HEK293T (cell line): ENCODE measurements at regions not wholly inside any gene's neighbourhood (a gene's known extent, or its start where the extent isn't known, plus 50 kb on each side); places are given as distances from the start of the nearest gene placed in this dataset.

Experiments used
- CTCF ChIA-PET: fragments of 350-600 bp; formaldehyde crosslinking; extraction: SDS; loops from one replicate; lab custom pipeline; 2021; ENCODE audit warnings: antibody characterized with exemption, inconsistent platforms; lab: Yijun Ruan, JAX
- POLR2A ChIA-PET: fragments of 350-600 bp; formaldehyde crosslinking; extraction: SDS; loops from one replicate; lab custom pipeline; 2020; ENCODE audit warnings: antibody characterized with exemption, inconsistent platforms; lab: Yijun Ruan, JAX
- DNase-seq: peaks from one replicate; pipeline ENCODE4 v3.0.0; 2012; ENCODE audit warnings: mixed read lengths; ENCODE audit errors: extremely low spot score
- ARNT ChIP-seq: fragments of 450-650 bp; IDR thresholded peaks from 2 replicates; pipeline ENCODE4 v1.6.1; 2017; ENCODE audit warnings: mild to moderate bottlenecking
- BHLHE40 ChIP-seq: fragments of 450-650 bp; IDR thresholded peaks from 2 replicates; pipeline ENCODE4 v1.6.1; 2016; ENCODE audit warnings: mild to moderate bottlenecking, moderate library complexity, borderline replicate concordance
- CTBP1 ChIP-seq: fragments of 450-650 bp; IDR thresholded peaks from 2 replicates; pipeline ENCODE4 v1.6.1; 2016; ENCODE audit warnings: borderline replicate concordance
- ELF4 ChIP-seq: fragments of 450-650 bp; IDR thresholded peaks from 2 replicates; pipeline ENCODE4 v1.6.1; 2017; ENCODE audit warnings: antibody characterized with exemption
- FOXA1 ChIP-seq: fragments of 450-650 bp; IDR thresholded peaks from 2 replicates; pipeline ENCODE4 v1.6.1; 2016; ENCODE audit warnings: mild to moderate bottlenecking
- FOXK2 ChIP-seq: fragments of 450-650 bp; IDR thresholded peaks from 2 replicates; pipeline ENCODE4 v1.6.1; 2016; ENCODE audit warnings: mild to moderate bottlenecking
- FOXM1 ChIP-seq: fragments of 450-650 bp; IDR thresholded peaks from 2 replicates; pipeline ENCODE4 v1.6.1; 2017; ENCODE audit warnings: mild to moderate bottlenecking, borderline replicate concordance
- HDGF ChIP-seq: fragments of 450-650 bp; IDR thresholded peaks from 2 replicates; pipeline ENCODE4 v1.6.1; 2017; ENCODE audit warnings: antibody characterized with exemption, borderline replicate concordance
- L3MBTL2 ChIP-seq: fragments of 450-650 bp; conservative IDR thresholded peaks from 2 replicates; pipeline ENCODE4 v1.6.1; 2016; ENCODE audit warnings: mild to moderate bottlenecking
- LEF1 ChIP-seq: fragments of 450-650 bp; IDR thresholded peaks from 2 replicates; pipeline ENCODE4 v1.6.1; 2017; ENCODE audit warnings: mild to moderate bottlenecking, borderline replicate concordance
- NFRKB ChIP-seq: fragments of 450-650 bp; IDR thresholded peaks from 2 replicates; pipeline ENCODE4 v1.6.1; 2016; ENCODE audit warnings: mild to moderate bottlenecking, moderate library complexity
- SP1 ChIP-seq: fragments of 450-650 bp; IDR thresholded peaks from 2 replicates; pipeline ENCODE4 v1.6.1; 2017
- SUZ12 ChIP-seq: fragments of 450-650 bp; IDR thresholded peaks from 2 replicates; pipeline ENCODE4 v1.6.1; 2016; ENCODE audit warnings: mild to moderate bottlenecking
- TARDBP ChIP-seq: fragments of 450-650 bp; IDR thresholded peaks from 2 replicates; pipeline ENCODE4 v1.6.1; 2016
- ZNF384 ChIP-seq: fragments of 450-650 bp; IDR thresholded peaks from 2 replicates; pipeline ENCODE4 v1.6.1; 2016
- TF ChIP-seq, protein P1 (sequence below): fragments of 450-650 bp; IDR thresholded peaks from 2 replicates; pipeline ENCODE4 v1.6.1; 2016

DNA sequence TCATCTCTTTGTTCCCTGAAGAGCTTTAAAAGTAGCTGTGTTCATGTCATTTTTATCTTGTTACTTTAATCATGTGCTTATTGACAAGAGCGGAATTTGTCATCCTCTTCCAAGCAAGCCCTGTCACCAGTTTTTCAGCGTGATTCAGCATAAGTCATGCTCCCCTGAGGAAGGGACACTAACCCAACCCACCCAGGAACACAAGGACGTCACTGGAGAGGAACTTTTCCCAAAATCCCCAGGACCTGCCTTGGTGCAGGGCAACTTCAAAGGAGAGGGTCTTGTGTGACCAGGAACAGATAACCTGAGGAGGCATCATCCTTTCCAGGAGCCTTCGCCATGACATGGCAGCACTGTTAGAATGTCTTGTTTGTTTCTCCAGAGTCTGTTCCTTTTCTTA lies 107.1 kb upstream of the DIO3 start:
- DNase-seq = no peak
- TF ChIP-seq ARNT = no peak
- no peak for TF ChIP-seq ELF4
- TF ChIP-seq SUZ12 = no peak
- TF ChIP-seq FOXM1 = no peak
- TF ChIP-seq NFRKB = no peak
- ChIA-PET POLR2A (no interaction called here), CTCF (no interaction called here)

DNA sequence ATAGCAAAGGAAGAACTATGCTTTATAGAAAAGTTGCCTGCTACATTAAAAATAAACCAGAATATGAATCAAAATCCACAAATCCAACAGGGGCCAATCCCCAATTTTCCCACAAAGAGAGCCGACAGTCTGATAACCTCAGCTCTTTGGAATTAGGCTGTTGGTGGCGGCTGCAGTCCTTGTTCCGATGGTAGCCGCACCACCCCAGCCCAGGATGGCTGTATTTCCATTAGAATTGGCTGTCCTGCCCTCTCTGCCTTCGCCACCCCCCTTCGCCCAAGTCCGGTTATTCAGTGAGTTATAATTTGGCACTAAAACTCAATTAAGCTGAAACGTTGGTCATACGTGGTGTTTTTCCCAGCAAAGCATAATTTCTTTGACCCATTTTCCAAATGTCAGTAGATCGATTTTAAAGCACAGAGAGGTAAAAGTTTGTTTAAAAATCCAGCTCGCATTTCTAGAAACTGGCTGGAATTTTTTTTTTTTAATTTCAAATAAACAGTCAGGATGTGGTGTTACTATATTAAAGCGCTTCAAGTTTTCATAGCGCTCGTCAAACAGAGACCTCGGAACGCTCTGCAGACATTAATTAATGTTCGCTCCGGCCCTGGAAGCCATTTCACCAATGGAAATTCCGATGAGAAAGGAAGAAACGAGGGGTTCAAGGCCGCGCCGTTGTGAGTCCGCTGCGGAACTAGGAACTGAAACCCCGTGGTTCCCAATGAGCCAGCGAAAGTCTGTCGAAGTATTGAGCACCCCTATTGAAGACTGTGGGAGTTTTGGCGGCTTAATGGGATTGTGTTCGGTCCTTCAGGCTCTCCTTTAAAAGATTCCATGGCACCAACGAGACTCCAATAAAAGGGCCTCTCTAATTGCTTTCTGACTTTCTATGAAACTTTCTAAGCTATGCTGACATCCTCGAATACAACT lies 104.8 kb upstream of the DIO3 start:
- ChIA-PET POLR2A (no interaction called here), CTCF (no interaction called here)
- no peak for DNase-seq
- TF ChIP-seq FOXA1 (no peak), ARNT (no peak), TARDBP (no peak), LEF1 (no peak), BHLHE40 (no peak), SUZ12 (no peak), FOXM1 (no peak), CTBP1 (no peak), NFRKB (no peak), HDGF (no peak), L3MBTL2 (no peak), ZNF384 (no peak), ELF4 (no peak), SP1 (no peak), FOXK2 (no peak)
- TF ChIP-seq, protein P1, sequence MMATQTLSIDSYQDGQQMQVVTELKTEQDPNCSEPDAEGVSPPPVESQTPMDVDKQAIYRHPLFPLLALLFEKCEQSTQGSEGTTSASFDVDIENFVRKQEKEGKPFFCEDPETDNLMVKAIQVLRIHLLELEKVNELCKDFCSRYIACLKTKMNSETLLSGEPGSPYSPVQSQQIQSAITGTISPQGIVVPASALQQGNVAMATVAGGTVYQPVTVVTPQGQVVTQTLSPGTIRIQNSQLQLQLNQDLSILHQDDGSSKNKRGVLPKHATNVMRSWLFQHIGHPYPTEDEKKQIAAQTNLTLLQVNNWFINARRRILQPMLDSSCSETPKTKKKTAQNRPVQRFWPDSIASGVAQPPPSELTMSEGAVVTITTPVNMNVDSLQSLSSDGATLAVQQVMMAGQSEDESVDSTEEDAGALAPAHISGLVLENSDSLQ = no peak

DNA sequence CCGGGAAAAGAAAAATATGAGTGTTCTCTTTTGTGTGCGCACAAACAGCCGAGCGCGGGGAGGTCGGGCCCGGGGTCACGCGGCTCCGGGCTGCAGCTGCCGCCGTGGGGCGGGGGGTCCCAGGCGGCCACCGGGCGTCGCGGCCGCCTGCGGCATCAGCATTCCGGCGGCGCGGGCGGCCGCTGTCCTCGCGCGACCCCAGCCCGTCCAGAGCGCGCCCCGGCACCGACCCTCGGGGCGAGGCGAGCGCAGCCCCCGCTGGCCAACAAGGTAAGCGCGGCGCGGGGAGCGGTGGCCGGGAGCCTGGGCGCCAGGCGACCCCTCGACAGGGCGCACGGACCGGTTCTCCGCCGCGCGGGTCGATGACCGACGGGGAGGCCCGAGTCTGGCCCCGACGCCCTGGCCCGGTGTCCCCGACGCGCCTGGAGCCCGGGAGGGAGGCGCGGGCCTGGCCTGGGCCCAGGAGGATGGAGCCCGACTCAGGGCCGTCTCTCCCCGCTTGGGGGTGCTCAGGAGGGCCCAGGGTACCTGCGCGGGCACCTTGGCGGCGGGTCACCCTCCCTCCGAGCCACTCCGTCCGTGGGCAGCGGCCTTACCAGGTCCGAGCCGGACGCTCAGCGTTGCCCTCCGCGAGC lies 103.9 kb upstream of the DIO3 start:
- ChIA-PET CTCF (no interaction called here), POLR2A (no interaction called here)
- no peak for TF ChIP-seq HDGF
- no peak for TF ChIP-seq ARNT
- TF ChIP-seq BHLHE40 = no peak
- TF ChIP-seq FOXA1 = no peak
- TF ChIP-seq FOXM1 = no peak
- TF ChIP-seq, protein P1 = no peak
- no peak for TF ChIP-seq TARDBP
- TF ChIP-seq LEF1 = no peak
- TF ChIP-seq ELF4 = no peak
- TF ChIP-seq ZNF384 = no peak
- no peak for TF ChIP-seq CTBP1
- DNase-seq = no peak

DNA sequence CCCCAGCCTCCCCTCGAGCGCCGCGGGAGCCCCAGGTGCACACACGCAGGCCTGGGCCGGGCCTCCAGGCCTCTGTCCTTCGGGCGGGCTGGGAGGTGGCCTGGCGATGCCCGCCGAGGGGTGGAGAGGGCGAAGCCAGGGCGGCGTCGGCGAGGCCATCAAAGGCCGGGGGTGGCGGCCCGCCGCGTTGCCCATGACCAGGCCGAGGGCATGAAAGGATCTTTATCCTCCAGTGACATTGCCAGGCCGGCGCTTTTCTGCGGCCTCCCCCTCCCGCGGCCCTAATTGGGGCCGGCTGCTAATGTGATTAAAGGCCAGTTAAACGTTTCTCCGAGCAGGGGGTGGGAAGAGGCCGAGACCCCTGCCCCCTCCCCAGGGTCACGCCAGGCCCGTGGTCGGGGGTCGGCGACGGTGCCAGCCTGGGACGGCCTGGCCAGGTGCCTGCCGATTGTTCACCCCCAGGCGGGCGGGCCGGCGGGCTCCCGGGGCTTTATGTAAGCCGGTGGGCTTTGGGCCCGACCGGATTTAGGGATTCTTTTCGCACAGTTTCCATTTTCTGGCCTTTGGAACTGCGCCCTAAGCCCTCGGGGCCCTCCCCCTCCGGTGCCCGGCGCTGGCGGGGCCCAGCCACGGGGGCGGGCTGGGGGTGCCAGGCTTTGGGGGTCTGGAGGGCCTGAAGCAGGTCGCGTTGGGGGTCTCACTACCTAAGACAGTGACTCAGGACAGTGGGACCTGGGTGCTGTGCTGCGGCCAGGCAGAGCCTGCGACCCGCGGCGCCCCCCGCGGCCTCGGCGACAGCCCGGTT lies 103.2 kb upstream of the DIO3 start:
- ChIA-PET CTCF (no interaction called here), POLR2A (no interaction called here)
- no peak for DNase-seq
- TF ChIP-seq ELF4 = no peak

DNA sequence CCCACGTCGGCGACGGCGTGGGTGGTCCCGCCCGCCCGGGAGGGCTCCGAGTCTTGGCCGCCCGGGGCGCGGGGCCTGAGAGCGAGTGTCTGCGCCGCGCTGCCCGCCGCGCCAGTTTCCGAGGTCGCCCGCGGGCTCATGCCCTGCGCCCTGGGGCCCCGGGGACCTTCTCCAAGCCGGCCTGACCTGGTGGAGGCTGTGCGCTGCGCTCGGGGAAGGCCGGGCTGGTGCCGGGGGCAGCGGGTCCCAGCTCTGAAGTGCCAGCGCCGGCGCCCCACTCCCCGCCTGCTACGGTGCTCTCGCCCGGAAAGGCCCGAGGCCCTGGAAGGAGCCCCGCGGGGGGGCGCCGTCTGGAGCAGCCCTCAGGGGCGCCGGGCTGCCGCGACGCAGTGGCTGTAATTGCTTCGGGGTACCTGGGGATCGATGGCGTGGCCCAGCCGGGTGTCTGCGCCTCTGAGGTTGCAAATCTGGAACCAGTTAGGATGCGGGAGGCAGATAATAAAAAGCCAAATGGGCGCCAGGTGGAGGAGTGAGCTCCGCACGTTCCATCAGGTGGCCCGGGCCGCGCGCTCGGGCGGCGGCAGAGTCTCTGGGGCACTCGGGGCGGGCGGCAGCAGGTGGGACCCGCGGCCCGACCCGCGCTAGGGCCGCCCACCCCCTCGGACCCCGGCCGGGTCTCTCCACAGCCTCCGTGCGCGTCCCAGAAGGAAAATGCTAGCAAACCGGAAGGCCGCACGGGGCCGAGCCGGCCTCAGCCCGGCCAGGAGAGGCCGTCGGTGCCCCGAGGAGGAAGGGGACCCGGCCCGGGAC lies 102.3 kb upstream of the DIO3 start:
- DNase-seq = no peak
- CTCF ChIA-PET = no interaction called here
- no peak for TF ChIP-seq TARDBP
- TF ChIP-seq LEF1 = no peak
- no peak for TF ChIP-seq FOXK2
- TF ChIP-seq L3MBTL2 = no peak
- TF ChIP-seq, protein P1 = no peak
- POLR2A ChIA-PET = no interaction called here

DNA sequence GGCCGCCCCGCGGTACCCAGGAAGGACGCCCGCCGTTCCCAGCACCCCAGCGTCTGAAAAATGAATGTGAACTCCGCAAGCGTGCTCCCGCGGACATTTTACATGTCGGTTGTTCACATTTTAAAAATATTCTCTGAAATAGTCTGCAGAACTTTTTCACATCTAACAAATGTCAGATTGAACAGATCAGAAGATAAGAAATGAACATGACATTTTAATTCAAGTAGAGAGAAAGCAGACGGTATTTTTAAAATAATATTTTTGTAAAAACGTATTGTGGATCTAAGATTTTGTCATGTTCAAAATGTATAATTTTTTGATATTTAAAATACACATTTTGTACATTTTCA lies 101.8 kb upstream of the DIO3 start:
- TF ChIP-seq SUZ12 (no peak), FOXA1 (no peak), L3MBTL2 (no peak), ARNT (no peak), NFRKB (no peak), FOXM1 (no peak), TARDBP (no peak)
- ChIA-PET POLR2A (interaction anchor here (0.7 kb wide), 1 partner anchor 8 kb away, joined by 3 read pairs; no protein-coding TSS in a partner anchor), CTCF (no interaction called here)
- no peak for DNase-seq
